Right cardiac atrium (tissue), 5 donors: ENCODE measurements at regions not wholly inside any gene's neighbourhood (a gene's known extent, or its start where the extent isn't known, plus 50 kb on each side); places are given as distances from the start of the nearest gene placed in this dataset.

ENCODE experiments used
- ATAC-seq, 2 donors: fragments of 200-7000 bp; cut with Tn5 transposase; one replicate each; pipeline versions ENCODE4 v1.8.0 to v1.9.1; 2020; ENCODE audit warnings: moderate library complexity in 2 of 2, mild to moderate bottlenecking in 1 of 2
- DNase-seq, 3 donors: peaks; one replicate each; pipeline ENCODE4 v3.0.0-alpha.2; 2020
- H3K27ac ChIP-seq: one replicate; pipeline ENCODE4 v1.5.1; 2013; ENCODE audit warnings: mild to moderate bottlenecking, low read length, control low read depth, moderate library complexity
- H3K27me3 ChIP-seq: one replicate; pipeline ENCODE4 v1.6.1; 2013; ENCODE audit not compliant: control insufficient read depth, insufficient read depth
- H3K4me1 ChIP-seq: one replicate; pipeline ENCODE4 v1.6.1; 2013; ENCODE audit warnings: low read length; ENCODE audit not compliant: control insufficient read depth, insufficient read depth
- H3K4me3 ChIP-seq: one replicate; pipeline ENCODE4 v1.5.1; 2013; ENCODE audit warnings: low read length, control low read depth
- H3K9me3 ChIP-seq: one replicate; pipeline ENCODE4 v1.6.1; 2013; ENCODE audit warnings: low read length; ENCODE audit not compliant: control insufficient read depth
- WGBS: extraction: QIAGEN DNeasy Blood & Tissue Kit; methylation state at CpG from one replicate; pipeline ENCODE4 v1.1.7; 2013; 5-methylcytosine and 5-hydroxymethylcytosine counted together
- intact Hi-C, 4 donors: fragments of 100-400 bp; cut with DNase I; formaldehyde crosslinking; loops; one replicate each; pipeline versions ENCODE4 v1.11.0 to v1.14.0; 2022 to 2023
- donor health status: healthy with polysubstance abuse.
- donor health status: DM: no; HTN: yes; CAD: no.
- donor health status: DM: no; HTN: no; CAD: no.
- donor health status: DM: no; HTN: yes; CAD: no; lungs with severe emphysema.
- donor health status: DM: yes; HTN: yes; CAD: no.

GRCh38 chrX:39936886-39937770 lies 160.6 kb downstream of the BCOR start:
- no peaks in the 10 kb centered on the region for H3K4me1 ChIP-seq
- 74% methylated on average over 18 of the region's 18 CpGs for WGBS
- no peak for DNase-seq
- no peak for ATAC-seq
- intact Hi-C loops = no loop called here
- no peaks in the 10 kb centered on the region for H3K9me3 ChIP-seq
- H3K4me3 ChIP-seq = no peak overlapping the region
- no peak overlapping the region for H3K27ac ChIP-seq
- H3K27me3 ChIP-seq = no peaks in the 10 kb centered on the region

DNA sequence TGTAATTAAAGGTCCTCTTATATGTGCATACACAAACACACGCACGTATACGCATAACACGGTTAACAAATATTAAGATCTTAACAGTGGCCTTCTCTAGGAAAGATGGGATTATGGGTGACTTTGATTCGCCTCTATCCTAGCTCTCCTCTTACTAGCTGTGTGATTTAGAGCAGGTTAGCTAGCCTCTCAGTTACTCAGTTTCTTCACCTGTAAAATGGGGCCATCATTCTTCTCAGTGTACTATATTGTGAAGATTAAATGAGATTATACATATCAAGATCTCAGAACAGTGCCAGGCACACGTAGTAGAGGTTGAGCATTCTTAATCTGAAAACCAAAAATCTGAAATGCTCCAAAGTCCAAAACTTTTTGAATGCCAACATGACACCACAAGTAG lies 159.3 kb downstream of the BCOR start:
- H3K4me1 ChIP-seq = no peaks in the 10 kb centered on the region
- no peak for ATAC-seq
- H3K27me3 ChIP-seq = no peaks in the 10 kb centered on the region
- DNase-seq = no peak
- no peak overlapping the region for H3K4me3 ChIP-seq
- WGBS = 93% methylated on average over 6 of the region's 6 CpGs
- no peak overlapping the region for H3K27ac ChIP-seq
- no peaks in the 10 kb centered on the region for H3K9me3 ChIP-seq
- intact Hi-C loops = no loop called here

GRCh38 chrX:39939678-39940077 lies 158.1 kb downstream of the BCOR start:
- Histone ChIP-seq H3K27ac (no peak overlapping the region), H3K27me3 (no peaks in the 10 kb centered on the region), H3K4me3 (no peak overlapping the region), H3K4me1 (no peaks in the 10 kb centered on the region), H3K9me3 (no peaks in the 10 kb centered on the region)
- no peak for ATAC-seq
- intact Hi-C loops = no loop called here
- DNase-seq = no peak
- 89% methylated on average over 3 of the region's 3 CpGs for WGBS

GRCh38 chrX:39941332-39941920 lies 156.3 kb downstream of the BCOR start:
- DNase-seq (no peak), ATAC-seq (no peak)
- Histone ChIP-seq H3K9me3 (no peaks in the 10 kb centered on the region), H3K4me3 (no peak overlapping the region), H3K4me1 (no peaks in the 10 kb centered on the region), H3K27ac (no peak overlapping the region), H3K27me3 (no peaks in the 10 kb centered on the region)
- WGBS = 90% methylated on average over 6 of the region's 6 CpGs
- intact Hi-C loops = no loop called here

DNA sequence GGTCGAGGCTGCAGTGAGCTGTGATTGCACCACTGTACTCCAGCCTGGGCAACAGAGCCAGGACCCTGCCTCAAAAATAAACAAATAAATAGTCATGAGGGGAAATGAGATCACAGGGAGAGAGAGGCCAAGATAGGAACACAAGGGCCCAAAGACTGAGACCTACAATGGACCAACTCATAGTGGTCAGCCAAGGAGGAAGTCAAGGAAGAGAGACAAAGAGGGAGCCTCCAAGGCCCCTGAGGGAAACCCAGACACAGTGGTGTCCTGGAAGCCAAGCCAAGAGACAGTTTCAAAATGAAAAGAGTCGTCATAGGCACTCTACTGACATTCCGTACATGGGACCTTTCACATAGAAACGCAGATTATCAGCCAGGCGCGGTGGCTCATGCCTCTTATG lies 153.3 kb downstream of the BCOR start:
- H3K27me3 ChIP-seq = no peaks in the 10 kb centered on the region
- no peaks in the 10 kb centered on the region for H3K4me1 ChIP-seq
- WGBS = 82% methylated on average over 6 of the region's 6 CpGs
- ATAC-seq = no peak
- no peak overlapping the region for H3K4me3 ChIP-seq
- intact Hi-C loops = no loop called here
- no peaks in the 10 kb centered on the region for H3K9me3 ChIP-seq
- H3K27ac ChIP-seq = no peak overlapping the region
- no peak for DNase-seq

- no peaks in the 10 kb centered on the region for H3K27me3 ChIP-seq
- no peak overlapping the region for H3K4me3 ChIP-seq
- DNase-seq (no peak), ATAC-seq (no peak)
- no peaks in the 10 kb centered on the region for H3K4me1 ChIP-seq
- H3K9me3 ChIP-seq = no peaks in the 10 kb centered on the region
- intact Hi-C loops = no loop called here
- H3K27ac ChIP-seq = no peak overlapping the region
Measured at GRCh38 chrX:39945709-39946108, 152.0 kb downstream of the BCOR start.

- 69% methylated on average over 4 of the region's 4 CpGs for WGBS
- Histone ChIP-seq H3K4me3 (no peak overlapping the region), H3K27ac (no peak overlapping the region), H3K27me3 (no peaks in the 10 kb centered on the region), H3K9me3 (no peaks in the 10 kb centered on the region), H3K4me1 (no peaks in the 10 kb centered on the region)
- intact Hi-C loops = no loop called here
- ATAC-seq (no peak), DNase-seq (no peak)
Measured at GRCh38 chrX:39946822-39947221, 150.9 kb downstream of the BCOR start.

GRCh38 chrX:39948582-39948981 lies 149.2 kb downstream of the BCOR start:
- ATAC-seq (no peak), DNase-seq (no peak)
- no peak overlapping the region for H3K27ac ChIP-seq
- H3K27me3 ChIP-seq = no peaks in the 10 kb centered on the region
- H3K4me3 ChIP-seq = no peak overlapping the region
- WGBS = 41% methylated on average over 11 of the region's 11 CpGs
- intact Hi-C loops = no loop called here
- no peaks in the 10 kb centered on the region for H3K9me3 ChIP-seq
- no peaks in the 10 kb centered on the region for H3K4me1 ChIP-seq

- no peak overlapping the region for H3K27ac ChIP-seq
- DNase-seq = no peak
- no peaks in the 10 kb centered on the region for H3K4me1 ChIP-seq
- intact Hi-C loops = no loop called here
- no peaks in the 10 kb centered on the region for H3K9me3 ChIP-seq
- H3K27me3 ChIP-seq = no peaks in the 10 kb centered on the region
- ATAC-seq = no peak
- H3K4me3 ChIP-seq = no peak overlapping the region
- 97% methylated on average over 3 of the region's 3 CpGs for WGBS
Measured at GRCh38 chrX:39950018-39950688, 147.6 kb downstream of the BCOR start.

DNA sequence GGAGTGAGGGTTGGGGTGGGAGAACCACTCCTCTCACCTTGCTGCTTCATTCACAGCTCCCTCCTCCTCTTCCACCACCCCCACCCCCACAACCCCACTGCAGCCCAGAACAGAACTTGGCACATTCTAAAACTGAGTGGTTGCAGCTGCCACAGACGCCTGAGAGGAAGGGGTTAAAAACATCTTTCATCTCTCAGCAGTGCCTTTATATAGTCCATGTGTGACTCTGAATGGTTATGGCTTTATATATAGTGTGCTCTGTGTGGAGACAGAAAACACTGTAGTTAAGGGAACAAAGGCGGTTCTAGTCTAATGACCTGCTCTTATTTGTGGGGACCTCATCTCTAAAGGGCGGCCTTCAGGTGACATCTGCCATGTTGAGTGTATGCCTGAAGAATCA lies 144.8 kb downstream of the BCOR start:
- Histone ChIP-seq H3K4me1 (no peaks in the 10 kb centered on the region), H3K27ac (no peak overlapping the region), H3K27me3 (no peaks in the 10 kb centered on the region), H3K9me3 (no peaks in the 10 kb centered on the region), H3K4me3 (no peak overlapping the region)
- DNase-seq (no peak), ATAC-seq (no peak)
- intact Hi-C loops = no loop called here
- WGBS = 81% methylated on average over 3 of the region's 3 CpGs

- intact Hi-C loops = no loop called here
- H3K27me3 ChIP-seq = no peaks in the 10 kb centered on the region
- ATAC-seq (peak; percentile 75 to 85), DNase-seq (peak; percentile 58 to 82 (median 77))
- no peak overlapping the region for H3K27ac ChIP-seq
- WGBS = 65% methylated on average over 10 of the region's 10 CpGs
- peaks cover 3% of the 10 kb centered on the region for H3K4me1 ChIP-seq
- no peak overlapping the region for H3K4me3 ChIP-seq
- H3K9me3 ChIP-seq = no peaks in the 10 kb centered on the region
Measured at GRCh38 chrX:39953879-39954278, 143.9 kb downstream of the BCOR start.
